ENCODE measurements at regions not wholly inside any gene's neighbourhood (a gene's known extent, or its start where the extent isn't known, plus 50 kb on each side); places are given as distances from the start of the nearest gene placed in this dataset.
"Not testable (repeated sequence)": the region's sequence is repeated elsewhere in the genome, so short reads cannot be mapped to it uniquely, and the experiment has no call there.

- DNase-seq = not testable (repeated sequence)
Measured at GRCh38 chr7:112689466-112690177, 100.6 kb downstream of the TMEM168 start.

DNA sequence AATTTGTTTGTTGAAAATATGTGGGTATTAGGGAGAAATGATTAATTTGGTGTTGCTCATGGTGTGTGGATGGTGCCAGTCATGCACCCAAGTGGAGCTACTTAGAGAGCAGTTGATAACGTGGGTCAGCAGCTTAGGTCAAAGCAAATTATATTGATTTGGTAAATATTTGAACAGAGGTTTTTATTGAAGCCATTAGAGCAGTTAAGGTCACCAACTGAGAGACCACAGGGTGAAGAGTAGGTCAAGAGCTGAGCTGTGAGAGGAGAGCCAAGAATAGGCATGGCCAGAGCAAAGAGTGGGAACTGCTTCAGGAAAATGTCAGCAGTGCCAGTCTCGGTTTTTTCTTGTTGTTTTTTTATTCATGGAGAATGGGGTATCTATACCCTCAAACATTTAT, 97.9 kb downstream of the TMEM168 start:
- DNase-seq = no peak

- not testable (repeated sequence) for DNase-seq
Measured at GRCh38 chr7:112697211-112697610, 93.0 kb downstream of the TMEM168 start.

DNA sequence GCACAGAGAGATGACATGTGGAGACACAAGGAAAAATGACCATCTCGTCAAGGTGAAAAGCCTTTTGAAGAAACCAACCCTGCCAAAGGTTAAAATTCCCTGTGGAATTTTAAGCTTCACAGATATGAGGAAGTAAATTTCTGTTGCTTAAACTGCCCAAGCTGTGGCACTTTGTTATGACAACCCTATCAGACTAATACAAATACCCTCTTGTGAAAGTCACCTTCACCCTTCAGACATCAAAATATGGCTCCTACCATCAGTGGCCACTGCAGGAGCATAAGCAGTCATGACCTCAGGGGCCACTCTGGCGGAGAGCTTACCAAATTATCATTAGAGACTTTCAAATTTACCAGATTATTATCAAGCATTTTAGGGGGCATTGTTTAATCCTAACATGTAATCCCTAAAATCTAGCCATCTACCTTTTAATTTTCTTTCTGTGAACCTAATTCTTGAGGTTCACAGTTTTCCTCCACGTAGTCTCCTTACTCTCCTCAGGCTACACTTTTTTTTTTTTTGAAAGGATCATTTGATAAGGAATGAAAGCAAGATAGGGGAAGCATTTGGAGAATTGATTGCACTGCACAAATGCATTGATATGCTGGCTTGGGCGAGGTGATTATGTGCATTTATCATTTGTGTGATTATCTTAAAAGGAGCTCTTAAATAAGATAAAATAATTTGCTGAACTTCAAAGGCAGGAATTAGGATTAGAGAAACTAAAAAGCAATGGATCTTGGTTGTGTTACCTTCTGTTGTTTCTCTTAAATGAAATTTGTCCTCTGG, 90.3 kb downstream of the TMEM168 start:
- DNase-seq = no peak

- DNase-seq = no peak
Measured at GRCh38 chr7:112701456-112701855, 88.7 kb downstream of the TMEM168 start.

DNA sequence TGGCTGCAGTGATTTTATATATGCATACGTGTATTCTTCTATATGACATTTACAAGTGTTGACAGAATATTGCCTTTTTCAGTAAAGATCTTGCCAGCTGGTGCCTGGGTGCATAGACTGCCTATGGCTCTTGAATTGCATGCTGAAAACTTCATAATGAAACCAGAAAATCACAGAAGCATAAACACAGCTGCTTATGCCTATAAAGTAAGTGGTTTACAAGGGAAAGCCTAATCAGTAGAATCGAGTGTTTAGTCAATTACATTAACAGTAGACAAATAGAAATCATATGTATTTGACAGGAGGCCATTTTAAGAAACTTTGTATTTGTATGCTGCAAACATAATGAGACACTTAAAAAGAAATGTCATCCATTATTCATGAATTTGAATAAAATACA, 82.5 kb downstream of the TMEM168 start:
- DNase-seq = no peak

DNA sequence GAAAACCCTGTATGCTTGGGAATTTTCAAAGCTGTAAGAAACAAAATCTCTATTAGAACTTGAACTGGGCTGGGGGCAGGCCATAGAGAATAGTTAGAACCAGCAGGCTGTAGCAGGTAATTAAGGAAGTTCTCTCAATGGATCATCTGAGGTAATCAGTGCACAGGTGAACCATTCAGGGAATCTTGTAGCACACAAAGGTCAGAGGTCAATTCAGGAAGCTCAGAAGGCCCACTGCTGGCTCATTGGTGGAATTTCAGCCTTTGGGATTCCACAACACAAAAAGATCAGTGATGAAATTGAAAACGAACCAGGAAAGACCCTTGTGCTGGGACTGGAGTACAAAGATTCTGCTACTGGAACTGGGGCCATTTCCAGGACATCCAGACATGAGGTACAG, 82.0 kb downstream of the TMEM168 start:
- no peak for DNase-seq

Data from activated CD4-positive, alpha-beta T cell treated with anti-CD3 and anti-CD28 coated beads for 4 hours (primary cell).